HepG2 (cell line): ENCODE measurements at regions not wholly inside any gene's neighbourhood (a gene's known extent, or its start where the extent isn't known, plus 50 kb on each side); places are given as distances from the start of the nearest gene placed in this dataset.

Source experiments
- FOXP1 ChIP-seq, 2 experiments: fragments of 450-650 bp in 1 of 2; IDR thresholded peaks; 2 replicates each; pipeline ENCODE4 v1.6.1; 2017 to 2018; ENCODE audit warnings: antibody characterized with exemption in 1 of 2
- HMGXB4 ChIP-seq, 2 experiments: sonication (generic) in 1 of 2; formaldehyde crosslinking in 1 of 2; IDR thresholded peaks; 2 replicates each; pipeline versions ENCODE4 v1.4.0 to v1.6.1; 2018 to 2020; ENCODE audit warnings: missing genetic modification reagents in 2 of 2, borderline replicate concordance in 1 of 2, low read depth in 1 of 2, mild to moderate bottlenecking in 1 of 2, missing biosample characterization in 1 of 2
- PRDM15 ChIP-seq: sonication (generic); formaldehyde crosslinking; IDR thresholded peaks from 2 replicates; pipeline ENCODE4 v1.4.0; 2020; ENCODE audit warnings: missing genetic modification reagents
- TOE1 ChIP-seq: sonication (generic); formaldehyde crosslinking; IDR thresholded peaks from 2 replicates; pipeline ENCODE4 v1.4.0; 2020; ENCODE audit warnings: mild to moderate bottlenecking, missing genetic modification reagents
- TRIM22 ChIP-seq: fragments of 450-650 bp; IDR thresholded peaks from 2 replicates; pipeline ENCODE4 v1.6.1; 2017
- ZC3H4 ChIP-seq: sonication (generic); formaldehyde crosslinking; IDR thresholded peaks from 2 replicates; pipeline ENCODE4 v1.4.0; 2020; ENCODE audit warnings: missing genetic modification reagents, borderline replicate concordance
- ZNF292 ChIP-seq: sonication (generic); formaldehyde crosslinking; IDR thresholded peaks from 2 replicates; pipeline ENCODE4 v1.8.1; 2022; ENCODE audit warnings: mild to moderate bottlenecking, low read depth, missing genetic modification reagents, borderline replicate concordance
- ZNF580 ChIP-seq: IDR thresholded peaks from 2 replicates; pipeline ENCODE4 v1.6.1; 2016; ENCODE audit warnings: low read depth, borderline replicate concordance
- ZNF646 ChIP-seq: sonication (generic); formaldehyde crosslinking; IDR thresholded peaks from 2 replicates; pipeline ENCODE4 v1.9.0; 2021; ENCODE audit warnings: mild to moderate bottlenecking, missing genetic modification reagents

- TF ChIP-seq PRDM15 (CRISPR knock-in tag) (no peak), HMGXB4 (CRISPR knock-in tag; IDR thresholded peaks at IDR 0.05; ENCODE audit: borderline replicate concordance in 1 of 2, low read depth in 1 of 2) (no peak), ZNF292 (no peak), TOE1 (CRISPR knock-in tag) (no peak), ZC3H4 (CRISPR knock-in tag) (no peak), TRIM22 (no peak), ZNF646 (CRISPR knock-in tag) (no peak), FOXP1 (IDR thresholded peaks at IDR 0.05) (no peak), FOXP1 (CRISPR knock-in tag; IDR thresholded peaks at IDR 0.05) (no peak), ZNF580 (CRISPR knock-in tag) (no peak)
These were observed 71.4 kb downstream of the BOD1L2 start (continued) for GRCh38 chr18:57218281-57218680.
